Peyer's patch (tissue), 4 donors: ENCODE measurements at regions not wholly inside any gene's neighbourhood (a gene's known extent, or its start where the extent isn't known, plus 50 kb on each side); places are given as distances from the start of the nearest gene placed in this dataset.

Source experiments
- POLR2A ChIP-seq, 2 donors: fragments of 450-650 bp; IDR thresholded peaks; one replicate each; pipeline ENCODE4 v1.5.1; 2017; ENCODE audit warnings: antibody characterized with exemption in 2 of 2, mild to moderate bottlenecking in 2 of 2, moderate library complexity in 2 of 2
- TF ChIP-seq, protein P1 (sequence below), 6 experiments: fragments of 450-650 bp in 4 of 6; fragments of 200-600 bp in 2 of 6; sonication (generic) in 1 of 6; IDR thresholded peaks; one replicate each; pipeline ENCODE4 v1.5.1; 2017 to 2019; ENCODE audit warnings: antibody characterized with exemption in 6 of 6, mild to moderate bottlenecking in 3 of 6, moderate library complexity in 1 of 6

DNA sequence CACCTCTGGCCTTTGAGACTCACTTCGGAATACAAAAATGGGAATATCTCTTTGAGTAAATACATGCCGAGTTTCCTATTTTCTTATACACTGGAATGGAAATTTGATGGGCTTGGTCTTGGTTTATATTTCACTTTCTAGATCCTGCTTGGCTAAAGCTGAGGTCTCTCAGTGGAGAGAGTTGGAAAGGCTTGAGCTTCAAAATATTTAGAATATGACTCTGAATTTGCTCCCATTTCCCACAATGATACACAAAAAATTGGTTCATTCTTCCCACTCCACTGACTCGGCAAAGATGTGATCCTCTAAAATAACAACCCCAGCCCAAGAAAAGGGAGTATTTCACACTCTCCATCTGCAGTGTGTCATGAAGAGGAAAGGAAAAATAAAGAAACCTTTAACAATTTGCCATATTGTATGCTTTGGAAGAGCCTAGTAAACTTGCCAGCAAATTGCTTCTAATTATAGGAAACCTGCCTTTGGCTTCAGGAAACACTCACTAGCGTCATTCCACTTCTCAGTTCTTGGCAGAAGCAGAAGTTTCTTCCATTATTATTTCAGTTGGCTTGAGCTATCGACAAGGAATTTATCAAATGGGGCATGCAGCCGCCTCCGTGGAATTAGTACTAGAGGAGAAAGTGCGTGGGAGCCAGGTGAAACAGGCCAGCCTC lies 302.9 kb downstream of the NSG2 start:
- no peak for TF ChIP-seq POLR2A (IDR thresholded peaks at IDR 0.05)
- TF ChIP-seq, protein P1, sequence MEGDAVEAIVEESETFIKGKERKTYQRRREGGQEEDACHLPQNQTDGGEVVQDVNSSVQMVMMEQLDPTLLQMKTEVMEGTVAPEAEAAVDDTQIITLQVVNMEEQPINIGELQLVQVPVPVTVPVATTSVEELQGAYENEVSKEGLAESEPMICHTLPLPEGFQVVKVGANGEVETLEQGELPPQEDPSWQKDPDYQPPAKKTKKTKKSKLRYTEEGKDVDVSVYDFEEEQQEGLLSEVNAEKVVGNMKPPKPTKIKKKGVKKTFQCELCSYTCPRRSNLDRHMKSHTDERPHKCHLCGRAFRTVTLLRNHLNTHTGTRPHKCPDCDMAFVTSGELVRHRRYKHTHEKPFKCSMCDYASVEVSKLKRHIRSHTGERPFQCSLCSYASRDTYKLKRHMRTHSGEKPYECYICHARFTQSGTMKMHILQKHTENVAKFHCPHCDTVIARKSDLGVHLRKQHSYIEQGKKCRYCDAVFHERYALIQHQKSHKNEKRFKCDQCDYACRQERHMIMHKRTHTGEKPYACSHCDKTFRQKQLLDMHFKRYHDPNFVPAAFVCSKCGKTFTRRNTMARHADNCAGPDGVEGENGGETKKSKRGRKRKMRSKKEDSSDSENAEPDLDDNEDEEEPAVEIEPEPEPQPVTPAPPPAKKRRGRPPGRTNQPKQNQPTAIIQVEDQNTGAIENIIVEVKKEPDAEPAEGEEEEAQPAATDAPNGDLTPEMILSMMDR (IDR thresholded peaks at IDR 0.05) = no peak
